Retina (tissue), 1 donor: ENCODE measurements at regions not wholly inside any gene's neighbourhood (a gene's known extent, or its start where the extent isn't known, plus 50 kb on each side); places are given as distances from the start of the nearest gene placed in this dataset.
"Not testable (repeated sequence)": the region's sequence is repeated elsewhere in the genome, so short reads cannot be mapped to it uniquely, and the experiment has no call there.

Source experiments
- DNase-seq: peaks from one replicate; pipeline ENCODE4 v3.0.0-alpha.2; 2016

- no peak for DNase-seq
These were observed 99.7 kb upstream of the CXorf66 start for GRCh38 chrX:140064993-140065392.

GRCh38 chrX:140057001-140057411, 91.7 kb upstream of the CXorf66 start:
- DNase-seq, result peak; percentile 74

- DNase-seq, result no peak
These were observed 88.5 kb upstream of the CXorf66 start for GRCh38 chrX:140053846-140054245.

- DNase-seq, result no peak
These were observed 85.6 kb upstream of the CXorf66 start for GRCh38 chrX:140050906-140051305.

GRCh38 chrX:140040386-140040785, 75.1 kb upstream of the CXorf66 start:
- no peak for DNase-seq

- no peak for DNase-seq
These were observed 73.5 kb upstream of the CXorf66 start for GRCh38 chrX:140038842-140039241.

GRCh38 chrX:140034916-140035315, 69.6 kb upstream of the CXorf66 start:
- DNase-seq, result no peak

- no peak for DNase-seq
These were observed 57.2 kb upstream of the CXorf66 start for GRCh38 chrX:140022482-140022881.

- DNase-seq, result not testable (repeated sequence)
These were observed 53.8 kb upstream of the CXorf66 start for GRCh38 chrX:140019134-140019533.
